ENCODE measurements at regions not wholly inside any gene's neighbourhood (a gene's known extent, or its start where the extent isn't known, plus 50 kb on each side); places are given as distances from the start of the nearest gene placed in this dataset.

DNA sequence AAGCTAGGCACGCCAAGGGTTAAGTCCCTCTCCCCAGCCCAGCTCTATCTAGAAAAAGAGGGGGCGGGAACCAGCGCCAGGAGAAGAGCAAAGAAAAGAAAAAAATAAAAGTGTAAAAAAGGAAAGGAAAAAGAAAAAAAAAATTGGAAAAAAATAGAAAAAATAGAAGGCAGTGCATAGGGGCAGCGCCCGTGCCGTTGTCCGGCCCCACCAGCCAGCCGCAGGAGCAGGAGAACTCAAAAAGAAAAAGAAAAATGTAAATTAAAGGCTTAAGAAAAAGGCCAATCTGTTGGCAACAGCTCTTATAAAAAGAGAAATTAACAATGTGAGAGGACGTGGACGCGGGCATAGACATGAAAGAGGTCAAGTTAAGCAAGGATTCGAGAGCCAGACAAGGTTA is 105.4 kb upstream of the ZNF98 start:
- TF ChIP-seq, protein P1, sequence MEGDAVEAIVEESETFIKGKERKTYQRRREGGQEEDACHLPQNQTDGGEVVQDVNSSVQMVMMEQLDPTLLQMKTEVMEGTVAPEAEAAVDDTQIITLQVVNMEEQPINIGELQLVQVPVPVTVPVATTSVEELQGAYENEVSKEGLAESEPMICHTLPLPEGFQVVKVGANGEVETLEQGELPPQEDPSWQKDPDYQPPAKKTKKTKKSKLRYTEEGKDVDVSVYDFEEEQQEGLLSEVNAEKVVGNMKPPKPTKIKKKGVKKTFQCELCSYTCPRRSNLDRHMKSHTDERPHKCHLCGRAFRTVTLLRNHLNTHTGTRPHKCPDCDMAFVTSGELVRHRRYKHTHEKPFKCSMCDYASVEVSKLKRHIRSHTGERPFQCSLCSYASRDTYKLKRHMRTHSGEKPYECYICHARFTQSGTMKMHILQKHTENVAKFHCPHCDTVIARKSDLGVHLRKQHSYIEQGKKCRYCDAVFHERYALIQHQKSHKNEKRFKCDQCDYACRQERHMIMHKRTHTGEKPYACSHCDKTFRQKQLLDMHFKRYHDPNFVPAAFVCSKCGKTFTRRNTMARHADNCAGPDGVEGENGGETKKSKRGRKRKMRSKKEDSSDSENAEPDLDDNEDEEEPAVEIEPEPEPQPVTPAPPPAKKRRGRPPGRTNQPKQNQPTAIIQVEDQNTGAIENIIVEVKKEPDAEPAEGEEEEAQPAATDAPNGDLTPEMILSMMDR (IDR thresholded peaks at IDR 0.05; ENCODE audit: low read depth, low read length) = no peak
- TF ChIP-seq POLR2A (IDR thresholded peaks at IDR 0.05; ENCODE audit: extremely low read depth, insufficient read length) (no peak), MYC (IDR thresholded peaks at IDR 0.05; ENCODE audit: low read depth, low read length) (no peak)
- TF ChIP-seq, protein P2, sequence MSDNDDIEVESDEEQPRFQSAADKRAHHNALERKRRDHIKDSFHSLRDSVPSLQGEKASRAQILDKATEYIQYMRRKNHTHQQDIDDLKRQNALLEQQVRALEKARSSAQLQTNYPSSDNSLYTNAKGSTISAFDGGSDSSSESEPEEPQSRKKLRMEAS (IDR thresholded peaks at IDR 0.05; ENCODE audit: low read depth, low read length) = no peak

Data from NB4 (cell line).